ENCODE measurements at regions not wholly inside any gene's neighbourhood (a gene's known extent, or its start where the extent isn't known, plus 50 kb on each side); places are given as distances from the start of the nearest gene placed in this dataset.

GRCh38 chr6:48206091-48206490, 95.1 kb upstream of the PTCHD4 start:
- Histone ChIP-seq H3K36me3 (no peaks in the 10 kb centered on the region), H3K9me3 (no peaks in the 10 kb centered on the region), H3K4me1 (no peaks in the 10 kb centered on the region), H3K27me3 (no peaks in the 10 kb centered on the region), H3K4me3 (no peak overlapping the region), H3K27ac (no peak overlapping the region)
- intact Hi-C loops (cut with DNase I; ENCODE audit: low total_unique reads), result no loop called here
- WGBS, 2 donors (ENCODE audit: low coverage in 1 of 2), result 89 to 91% methylated on average over 1 of the region's 1 CpG
- TF ChIP-seq POLR2A (IDR thresholded peaks at IDR 0.05) (no peak), EP300 (IDR thresholded peaks at IDR 0.05; ENCODE audit: low read depth) (no peak), POLR2AphosphoS5 (IDR thresholded peaks at IDR 0.05) (no peak), CTCF (IDR thresholded peaks at IDR 0.05) (no peak)
- DNase-seq, result no peak
- in situ Hi-C loops (cut with MboI; ENCODE audit: low pct_ligation_motif_present in 1 of 4, low pct_unique_long_range_greater_than_20kb in 1 of 4, low sequenced_read_pairs in 3 of 4), result no loop called here

- TF ChIP-seq EP300 (IDR thresholded peaks at IDR 0.05; ENCODE audit: low read depth), result no peak
- no peak for TF ChIP-seq CTCF (IDR thresholded peaks at IDR 0.05)
- TF ChIP-seq POLR2AphosphoS5 (IDR thresholded peaks at IDR 0.05), result no peak
- TF ChIP-seq POLR2A (IDR thresholded peaks at IDR 0.05), result no peak
- H3K4me1 ChIP-seq, result no peaks in the 10 kb centered on the region
- no peaks in the 10 kb centered on the region for H3K36me3 ChIP-seq
- DNase-seq, result no peak
- H3K27me3 ChIP-seq, result no peaks in the 10 kb centered on the region
- intact Hi-C loops (cut with DNase I; ENCODE audit: low total_unique reads) (no loop called here), in situ Hi-C loops (cut with MboI; ENCODE audit: low pct_ligation_motif_present in 1 of 4, low pct_unique_long_range_greater_than_20kb in 1 of 4, low sequenced_read_pairs in 3 of 4) (no loop called here)
- H3K4me3 ChIP-seq, result no peak overlapping the region
- WGBS, 2 donors (ENCODE audit: low coverage in 1 of 2), result 73 to 79% methylated on average over 3 of the region's 3 CpGs
- no peaks in the 10 kb centered on the region for H3K9me3 ChIP-seq
- H3K27ac ChIP-seq, result no peak overlapping the region
Measured at GRCh38 chr6:48200869-48201390, 89.9 kb upstream of the PTCHD4 start.

- Histone ChIP-seq H3K4me3 (no peak overlapping the region), H3K27me3 (no peaks in the 10 kb centered on the region), H3K27ac (no peak overlapping the region), H3K9me3 (no peaks in the 10 kb centered on the region), H3K4me1 (no peaks in the 10 kb centered on the region), H3K36me3 (no peaks in the 10 kb centered on the region)
- intact Hi-C loops (cut with DNase I; ENCODE audit: low total_unique reads), result no loop called here
- in situ Hi-C loops (cut with MboI; ENCODE audit: low pct_ligation_motif_present in 1 of 4, low pct_unique_long_range_greater_than_20kb in 1 of 4, low sequenced_read_pairs in 3 of 4), result no loop called here
- TF ChIP-seq POLR2AphosphoS5 (IDR thresholded peaks at IDR 0.05), result no peak
- no peak for TF ChIP-seq CTCF (IDR thresholded peaks at IDR 0.05)
- TF ChIP-seq EP300 (IDR thresholded peaks at IDR 0.05; ENCODE audit: low read depth), result no peak
- TF ChIP-seq POLR2A (IDR thresholded peaks at IDR 0.05), result no peak
- DNase-seq, result no peak
- 84 to 100% methylated on average over 1 to 2 of the region's 2 CpGs for WGBS, 2 donors (ENCODE audit: low coverage in 1 of 2)
Measured at GRCh38 chr6:48199499-48199898, 88.5 kb upstream of the PTCHD4 start.

- Histone ChIP-seq H3K4me3 (no peak overlapping the region), H3K4me1 (no peaks in the 10 kb centered on the region), H3K27ac (no peak overlapping the region), H3K36me3 (no peaks in the 10 kb centered on the region), H3K27me3 (no peaks in the 10 kb centered on the region), H3K9me3 (no peaks in the 10 kb centered on the region)
- WGBS, 2 donors (ENCODE audit: low coverage in 1 of 2), result 62 to 70% methylated on average over 2 of the region's 2 CpGs
- no peak for TF ChIP-seq POLR2A (IDR thresholded peaks at IDR 0.05)
- no peak for TF ChIP-seq CTCF (IDR thresholded peaks at IDR 0.05)
- no peak for TF ChIP-seq EP300 (IDR thresholded peaks at IDR 0.05; ENCODE audit: low read depth)
- TF ChIP-seq POLR2AphosphoS5 (IDR thresholded peaks at IDR 0.05), result no peak
- in situ Hi-C loops (cut with MboI; ENCODE audit: low pct_ligation_motif_present in 1 of 4, low pct_unique_long_range_greater_than_20kb in 1 of 4, low sequenced_read_pairs in 3 of 4), result no loop called here
- DNase-seq, result no peak
- intact Hi-C loops (cut with DNase I; ENCODE audit: low total_unique reads), result no loop called here
Measured at GRCh38 chr6:48197941-48198340, 86.9 kb upstream of the PTCHD4 start.
